MM.1S (cell line): ENCODE measurements at regions not wholly inside any gene's neighbourhood (a gene's known extent, or its start where the extent isn't known, plus 50 kb on each side); places are given as distances from the start of the nearest gene placed in this dataset.

Experiments
- EZH2 ChIP-seq: fragments of 300-600 bp; sonication (generic); optimal IDR thresholded peaks from 2 replicates; pipeline ENCODE3; 2017; ENCODE audit warnings: low read depth, mild to moderate bottlenecking, antibody characterized with exemption, low read length, mixed read lengths
- TF ChIP-seq, protein P1 (sequence below): fragments of 300-600 bp; sonication (generic); IDR thresholded peaks from 2 replicates; pipeline ENCODE4 v1.5.1; 2016; ENCODE audit warnings: antibody characterized with exemption, low read length, mixed read lengths

DNA sequence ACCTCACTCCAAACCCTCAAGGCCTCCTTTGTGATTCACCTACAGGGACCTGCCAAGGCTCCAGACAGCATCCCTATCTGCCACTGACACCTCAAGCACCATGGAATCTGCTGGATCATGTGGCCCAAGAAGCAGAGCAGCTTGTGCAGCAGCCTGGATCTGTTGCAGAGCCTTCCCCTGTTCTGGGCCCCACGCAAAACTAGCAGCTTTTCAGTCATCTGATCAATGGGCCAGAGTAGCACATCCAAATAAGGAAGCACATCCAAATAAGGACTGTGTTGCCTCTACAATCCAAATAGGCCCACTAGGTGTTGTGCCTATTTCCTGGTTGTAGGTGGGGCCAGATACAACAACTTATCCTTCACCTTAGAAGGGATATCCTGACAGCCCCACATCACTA is 97.1 kb upstream of the GNAO1 start:
- TF ChIP-seq, protein P1, sequence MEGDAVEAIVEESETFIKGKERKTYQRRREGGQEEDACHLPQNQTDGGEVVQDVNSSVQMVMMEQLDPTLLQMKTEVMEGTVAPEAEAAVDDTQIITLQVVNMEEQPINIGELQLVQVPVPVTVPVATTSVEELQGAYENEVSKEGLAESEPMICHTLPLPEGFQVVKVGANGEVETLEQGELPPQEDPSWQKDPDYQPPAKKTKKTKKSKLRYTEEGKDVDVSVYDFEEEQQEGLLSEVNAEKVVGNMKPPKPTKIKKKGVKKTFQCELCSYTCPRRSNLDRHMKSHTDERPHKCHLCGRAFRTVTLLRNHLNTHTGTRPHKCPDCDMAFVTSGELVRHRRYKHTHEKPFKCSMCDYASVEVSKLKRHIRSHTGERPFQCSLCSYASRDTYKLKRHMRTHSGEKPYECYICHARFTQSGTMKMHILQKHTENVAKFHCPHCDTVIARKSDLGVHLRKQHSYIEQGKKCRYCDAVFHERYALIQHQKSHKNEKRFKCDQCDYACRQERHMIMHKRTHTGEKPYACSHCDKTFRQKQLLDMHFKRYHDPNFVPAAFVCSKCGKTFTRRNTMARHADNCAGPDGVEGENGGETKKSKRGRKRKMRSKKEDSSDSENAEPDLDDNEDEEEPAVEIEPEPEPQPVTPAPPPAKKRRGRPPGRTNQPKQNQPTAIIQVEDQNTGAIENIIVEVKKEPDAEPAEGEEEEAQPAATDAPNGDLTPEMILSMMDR: no peak
- no peak for TF ChIP-seq EZH2
